H4 (cell line): ENCODE measurements at regions not wholly inside any gene's neighbourhood (a gene's known extent, or its start where the extent isn't known, plus 50 kb on each side); places are given as distances from the start of the nearest gene placed in this dataset.

Experiments
- DNase-seq: peaks from one replicate; pipeline ENCODE4 v3.0.0-alpha.2; 2015; ENCODE audit warnings: low spot score

- DNase-seq, result peak; percentile 49
These were observed 166.1 kb upstream of the CCND2 start for GRCh38 chr12:4107436-4107878.

GRCh38 chr12:4106621-4107020, 166.9 kb upstream of the CCND2 start:
- DNase-seq, result no peak

GRCh38 chr12:4104722-4105244, 168.8 kb upstream of the CCND2 start:
- DNase-seq, result no peak

- no peak for DNase-seq
These were observed 174.3 kb upstream of the CCND2 start for GRCh38 chr12:4099276-4099675.

GRCh38 chr12:4091016-4091743, 182.4 kb upstream of the CCND2 start:
- DNase-seq, result no peak

- DNase-seq, result no peak
These were observed 183.6 kb upstream of the CCND2 start for GRCh38 chr12:4089956-4090355.

GRCh38 chr12:4089121-4089606, 184.4 kb upstream of the CCND2 start:
- no peak for DNase-seq

- no peak for DNase-seq
These were observed 185.1 kb upstream of the CCND2 start for GRCh38 chr12:4088451-4088850.

GRCh38 chr12:4086481-4086880, 187.1 kb upstream of the CCND2 start:
- no peak for DNase-seq

GRCh38 chr12:4084573-4084972, 189.0 kb upstream of the CCND2 start:
- DNase-seq, result no peak

- no peak for DNase-seq
These were observed 190.7 kb upstream of the CCND2 start for GRCh38 chr12:4082809-4083403.

- DNase-seq, result no peak
These were observed 193.3 kb upstream of the CCND2 start for GRCh38 chr12:4080213-4080612.

GRCh38 chr12:4074129-4074528, 199.4 kb upstream of the CCND2 start:
- DNase-seq, result no peak

- no peak for DNase-seq
These were observed 196.4 kb upstream of the PARP11 start for GRCh38 chr12:4069670-4070010.

GRCh38 chr12:4068981-4069669, 195.9 kb upstream of the PARP11 start:
- DNase-seq, result no peak

GRCh38 chr12:4064008-4064407, 190.8 kb upstream of the PARP11 start:
- DNase-seq, result no peak

- DNase-seq, result no peak
These were observed 186.8 kb upstream of the PARP11 start for GRCh38 chr12:4059898-4060568.

- DNase-seq, result no peak
These were observed 184.0 kb upstream of the PARP11 start for GRCh38 chr12:4056910-4057845.

- DNase-seq, result no peak
These were observed 181.4 kb upstream of the PARP11 start for GRCh38 chr12:4054630-4055029.

- no peak for DNase-seq
These were observed 179.5 kb upstream of the PARP11 start for GRCh38 chr12:4052691-4053090.

GRCh38 chr12:4051596-4051995, 178.4 kb upstream of the PARP11 start:
- DNase-seq, result no peak
